HG03558 (cell line): ENCODE measurements at regions not wholly inside any gene's neighbourhood (a gene's known extent, or its start where the extent isn't known, plus 50 kb on each side); places are given as distances from the start of the nearest gene placed in this dataset.

Experiments
- ATAC-seq: cut with Tn5 transposase; IDR thresholded peaks from one replicate; pipeline ENCODE4 v1.9.1; 2021; ENCODE audit warnings: moderate number of reproducible peaks; ENCODE audit not compliant: unreplicated experiment; ENCODE audit errors: extremely low read depth

DNA sequence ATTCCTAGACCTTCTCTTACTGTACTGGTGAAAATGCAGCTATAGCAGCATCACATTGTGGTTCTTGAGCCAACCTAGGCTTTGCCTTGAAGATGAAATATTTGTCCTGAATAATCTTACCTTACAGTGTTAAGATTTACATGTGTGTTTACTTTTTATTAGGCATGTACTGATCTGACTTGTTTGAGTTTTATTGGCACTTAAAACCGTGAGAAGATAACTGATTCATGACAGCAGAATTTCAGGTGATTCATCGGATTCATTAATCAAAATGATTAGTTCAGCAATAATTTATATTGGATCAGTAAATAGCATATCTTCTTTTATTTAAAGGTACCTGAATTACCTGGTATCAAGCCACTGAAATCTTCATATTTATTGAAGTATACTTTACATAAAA, 296.3 kb downstream of the KLF5 start:
- ATAC-seq: no peak

DNA sequence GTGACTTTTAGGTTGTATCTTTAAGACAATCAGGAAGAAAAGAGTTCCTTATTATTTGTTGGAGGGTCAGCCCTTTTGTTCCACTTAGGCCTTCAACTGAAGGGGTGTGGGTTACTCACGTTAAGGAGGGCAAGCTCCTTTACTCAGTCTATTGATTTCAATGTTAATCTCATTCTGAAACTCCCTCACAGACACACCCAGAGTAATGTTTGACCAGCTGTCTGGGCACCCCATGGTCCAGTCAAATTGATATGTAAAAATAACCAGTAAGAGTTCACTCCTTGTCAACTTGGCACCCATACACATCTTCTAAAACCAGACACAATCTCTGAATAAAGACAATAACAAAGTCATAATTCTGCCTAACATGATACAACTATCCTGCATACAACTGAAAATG, 292.9 kb downstream of the KLF5 start:
- no peak for ATAC-seq

DNA sequence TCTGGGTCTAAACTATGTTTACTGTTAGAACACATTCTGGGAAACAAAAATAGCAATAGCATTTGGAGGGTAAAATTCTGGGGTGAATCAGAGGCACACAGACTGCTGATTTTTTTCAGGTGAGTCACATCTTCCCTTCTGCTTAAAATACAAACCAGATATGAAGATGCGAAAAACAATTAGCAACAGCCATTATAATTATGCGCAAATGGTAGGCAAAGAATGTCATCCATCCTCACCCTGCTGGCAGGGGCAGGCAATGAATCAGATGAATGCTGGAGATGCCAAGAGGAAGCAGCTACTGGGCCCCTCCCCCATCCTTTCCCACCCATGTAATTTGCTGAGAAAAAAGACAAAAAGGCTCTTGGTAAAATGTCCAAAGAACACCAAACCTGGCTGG, 282.9 kb downstream of the KLF5 start:
- no peak for ATAC-seq

DNA sequence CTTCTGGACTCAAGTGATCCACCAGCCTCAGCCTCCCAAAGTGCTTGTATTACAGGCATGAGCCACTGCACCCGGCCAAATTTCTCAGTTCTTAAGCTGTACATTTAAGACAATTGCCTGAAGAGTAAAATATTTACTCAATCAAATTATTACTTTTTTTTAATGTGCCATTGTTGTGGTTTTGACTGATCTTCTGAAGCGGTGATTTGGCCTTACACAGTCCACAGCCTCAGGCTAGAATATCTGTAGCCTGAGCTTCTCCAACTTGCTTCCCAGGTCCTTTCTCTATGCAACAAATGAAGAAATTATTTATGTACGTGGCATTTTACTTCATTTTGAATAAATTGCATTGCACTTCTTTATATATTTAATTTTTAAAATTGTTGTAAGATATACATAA, 281.3 kb downstream of the KLF5 start:
- no peak for ATAC-seq

DNA sequence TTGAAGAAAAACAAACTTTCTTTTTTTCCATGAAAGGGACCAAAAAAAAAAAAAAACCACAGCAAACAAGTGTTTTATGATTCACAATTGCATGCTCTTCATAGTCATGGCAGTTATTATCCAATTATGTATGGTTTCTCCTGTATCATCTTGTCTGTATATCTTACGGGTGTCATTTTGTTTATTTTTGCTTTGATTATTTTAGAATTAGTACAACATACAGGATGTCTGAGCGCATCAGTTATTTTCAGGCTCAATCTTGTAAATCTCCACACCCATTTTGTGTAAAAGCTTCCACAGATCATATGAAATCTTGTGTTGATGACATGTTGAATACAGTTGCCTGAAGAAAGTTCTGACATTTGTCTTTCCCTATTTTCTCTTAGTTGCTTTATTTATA, 280.3 kb downstream of the KLF5 start:
- ATAC-seq: no peak

DNA sequence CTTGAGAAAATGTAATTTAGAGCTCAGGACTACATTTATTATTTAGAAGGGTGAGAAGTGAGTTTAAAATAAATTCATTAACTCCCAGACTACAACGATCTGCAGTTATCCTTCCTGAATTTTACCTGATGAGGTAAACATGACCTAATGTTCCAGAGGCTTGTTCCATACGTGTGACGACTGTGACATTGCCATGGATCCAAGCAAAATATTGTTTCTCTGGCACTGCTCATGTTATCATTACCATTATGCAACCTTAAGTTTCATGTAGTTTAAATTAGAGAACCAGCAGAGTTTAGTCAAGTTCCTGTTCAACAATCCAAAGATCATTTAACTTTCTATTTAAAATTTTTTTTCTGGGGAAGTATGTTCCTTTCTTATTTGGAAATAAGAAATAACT, 279.6 kb downstream of the KLF5 start:
- no peak for ATAC-seq

DNA sequence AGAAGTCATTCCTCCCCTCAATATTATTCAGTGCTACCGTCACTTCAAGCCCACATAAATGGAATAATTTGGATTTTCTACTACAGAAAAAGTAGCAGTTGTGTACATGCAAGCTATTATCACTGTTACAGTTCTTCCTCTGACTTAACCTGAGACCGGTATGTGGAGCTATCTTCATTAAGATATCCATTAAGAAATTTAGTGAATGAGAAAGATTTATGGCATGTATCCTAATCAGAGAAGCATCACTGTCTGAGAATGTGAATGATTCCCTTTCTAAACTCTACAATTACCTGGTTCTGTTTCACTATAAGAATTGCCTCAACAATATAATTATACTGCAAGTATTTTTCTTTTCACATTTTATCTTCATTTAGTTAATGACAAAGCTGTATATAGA, 278.7 kb downstream of the KLF5 start:
- ATAC-seq: no peak

DNA sequence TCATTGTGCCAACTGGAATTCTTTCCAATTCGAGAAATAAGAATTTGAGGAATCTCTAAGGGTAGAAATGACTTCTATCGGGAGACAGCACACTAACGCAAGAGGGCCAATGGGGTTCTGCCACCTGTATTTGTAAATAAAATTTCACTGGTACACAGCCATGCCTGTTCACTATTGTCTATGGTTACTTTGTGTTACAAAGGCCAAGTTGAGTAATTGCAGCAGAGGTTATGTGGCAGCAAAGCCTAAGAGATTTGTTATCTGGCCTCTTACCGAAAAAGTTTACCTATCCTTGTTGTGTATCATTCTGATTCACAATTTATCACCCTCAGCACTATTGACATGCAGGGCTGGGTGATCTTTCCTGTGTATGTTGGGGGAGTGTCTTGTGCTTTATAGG, 278.0 kb downstream of the KLF5 start:
- no peak for ATAC-seq

DNA sequence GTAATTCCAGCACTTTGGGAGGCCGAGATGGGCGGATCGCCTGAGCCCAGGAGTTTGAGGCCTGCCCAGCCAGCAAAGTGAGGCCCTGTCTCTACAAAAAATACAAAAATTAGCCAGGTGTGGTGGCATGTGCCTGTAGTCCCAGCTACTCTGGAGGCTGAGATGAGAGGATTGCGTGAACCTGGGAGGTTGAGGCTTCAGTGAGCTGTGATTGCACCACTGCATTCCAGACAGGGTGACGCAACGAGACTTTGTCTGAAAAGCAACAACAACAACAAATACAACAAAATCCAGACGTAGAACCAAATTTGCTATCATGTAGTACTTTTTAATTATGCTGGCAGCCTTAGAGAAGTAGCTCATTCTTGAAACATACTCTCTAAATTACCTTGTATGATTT, 277.1 kb downstream of the KLF5 start:
- no peak for ATAC-seq

DNA sequence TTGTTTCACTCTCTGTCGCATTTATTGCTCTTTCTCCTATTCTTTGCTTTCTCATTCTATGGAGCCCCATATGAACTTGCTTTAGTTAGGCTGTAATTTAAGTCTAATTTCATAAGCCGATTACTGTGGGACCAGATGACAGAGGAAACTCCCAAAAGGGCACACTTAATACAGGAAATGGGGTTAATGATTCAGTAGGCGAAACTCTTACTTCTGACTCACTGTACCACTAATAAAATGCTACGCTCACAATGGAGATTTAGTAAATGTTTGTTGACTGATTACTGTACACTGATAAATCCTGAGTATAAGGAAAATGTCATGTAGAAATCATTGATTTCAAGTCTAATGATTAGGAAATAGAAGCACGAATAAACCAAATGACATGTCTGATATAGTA, 276.4 kb downstream of the KLF5 start:
- peak; percentile 99 for ATAC-seq

DNA sequence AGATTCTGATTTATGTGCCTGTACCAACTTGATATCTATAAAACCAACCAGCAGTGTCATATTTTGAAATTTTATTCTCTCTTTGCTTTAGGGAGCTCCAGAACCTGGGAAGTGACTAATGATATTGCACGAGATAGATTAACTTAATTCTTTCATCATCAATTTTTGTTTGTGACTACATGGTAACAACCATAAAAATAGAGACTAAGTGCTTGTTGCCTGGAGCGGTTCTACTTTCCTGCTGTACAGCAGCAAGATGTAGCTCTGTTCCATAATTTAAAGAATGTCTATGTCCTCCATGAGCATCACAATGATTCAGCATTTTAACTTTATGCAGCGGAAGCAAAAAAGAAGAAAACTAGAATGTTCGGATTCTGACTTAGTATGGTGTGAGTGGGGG, 275.6 kb downstream of the KLF5 start:
- no peak for ATAC-seq

DNA sequence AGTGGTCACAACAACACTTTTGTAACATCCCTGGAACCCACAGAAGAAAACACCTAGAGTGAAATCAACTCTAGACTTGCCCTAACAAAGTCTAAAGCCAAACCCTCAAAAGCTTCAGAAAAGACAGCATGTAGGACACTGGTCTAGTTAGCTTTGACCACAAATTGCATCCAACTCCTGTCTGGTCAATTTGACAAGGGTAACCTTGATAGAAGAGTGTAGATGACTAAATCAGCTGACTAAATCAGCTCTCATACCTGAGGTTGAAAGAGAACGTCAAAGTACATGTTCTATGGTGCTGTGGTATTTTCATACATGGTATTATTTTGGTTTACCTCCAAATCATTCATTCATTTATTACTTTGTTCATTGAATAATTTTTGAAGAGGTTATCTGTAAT, 272.8 kb downstream of the KLF5 start:
- ATAC-seq: no peak

DNA sequence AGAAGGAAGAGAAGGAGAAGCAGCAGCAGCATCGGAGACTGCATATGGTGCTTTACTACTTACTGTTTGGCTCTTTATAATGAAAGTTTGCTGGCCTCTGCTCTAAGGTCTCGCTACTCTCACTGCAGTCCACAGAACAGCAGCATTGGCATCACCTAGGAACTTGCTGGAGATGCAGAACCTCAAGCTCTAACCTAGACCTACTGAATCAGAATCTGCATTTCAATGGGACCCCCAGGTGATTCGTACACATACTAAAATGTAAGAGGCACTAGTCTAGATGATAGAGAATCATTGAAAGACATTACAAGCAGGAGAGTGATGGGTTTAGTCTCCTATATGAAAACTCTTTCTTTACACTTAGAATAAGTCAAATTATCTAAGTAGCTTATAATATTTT, 270.6 kb downstream of the KLF5 start:
- no peak for ATAC-seq

DNA sequence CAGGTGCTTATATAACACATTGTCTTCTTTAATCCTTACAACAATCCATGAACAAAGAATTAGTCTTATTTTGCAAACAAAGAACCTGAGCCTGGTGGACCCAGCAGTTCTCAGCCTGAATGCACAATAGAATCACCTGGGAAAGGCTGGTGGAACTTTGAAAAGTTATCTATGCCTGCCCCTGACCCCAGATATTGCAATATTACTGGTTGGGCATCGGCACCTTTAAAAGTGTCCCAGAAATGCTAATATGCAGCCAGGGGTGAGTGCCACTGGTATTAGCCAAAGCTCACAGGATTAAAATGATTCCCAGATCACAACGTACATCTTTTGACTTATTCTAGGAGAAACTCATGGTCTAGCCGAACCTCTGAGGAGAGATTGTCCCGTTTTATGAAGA, 268.8 kb downstream of the KLF5 start:
- ATAC-seq: no peak

DNA sequence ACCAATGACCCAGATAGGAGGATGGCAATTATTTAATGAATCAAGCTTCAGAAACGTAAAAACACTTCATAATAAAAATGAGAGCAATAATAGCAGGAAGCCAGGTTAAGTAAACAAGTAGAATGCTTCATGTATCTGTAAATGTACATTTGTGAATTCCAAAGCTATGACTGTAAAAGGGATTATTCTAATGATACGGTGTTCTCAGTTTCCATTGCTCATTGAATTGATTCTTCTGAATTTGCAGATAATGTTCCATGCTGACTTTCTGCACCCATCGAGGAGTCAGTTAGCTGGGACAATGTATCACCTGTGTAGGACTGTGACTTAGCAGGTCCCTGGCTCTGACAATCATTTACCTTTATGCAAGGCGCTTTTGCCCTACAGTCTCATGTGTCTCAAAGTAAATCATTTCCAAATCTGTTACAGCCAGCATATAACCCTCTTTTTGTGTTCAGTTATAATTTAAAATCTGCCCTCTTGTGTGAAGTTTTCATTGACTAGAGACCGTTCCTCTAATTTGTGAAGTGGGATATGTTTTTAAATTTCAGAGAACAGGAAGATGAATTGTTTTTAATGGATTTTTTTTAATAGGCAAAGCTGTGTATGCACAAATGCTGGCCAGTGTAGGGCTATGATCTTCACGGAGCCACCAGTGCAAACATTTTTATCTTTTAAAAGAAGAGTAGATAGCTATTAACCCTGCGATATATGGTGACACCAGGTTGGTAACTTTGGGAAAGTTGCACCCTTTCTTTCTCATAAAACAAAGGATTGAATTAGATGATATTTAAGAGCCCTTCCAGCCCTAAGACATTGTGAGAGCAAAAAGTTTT, 267.1 kb downstream of the KLF5 start:
- no peak for ATAC-seq

DNA sequence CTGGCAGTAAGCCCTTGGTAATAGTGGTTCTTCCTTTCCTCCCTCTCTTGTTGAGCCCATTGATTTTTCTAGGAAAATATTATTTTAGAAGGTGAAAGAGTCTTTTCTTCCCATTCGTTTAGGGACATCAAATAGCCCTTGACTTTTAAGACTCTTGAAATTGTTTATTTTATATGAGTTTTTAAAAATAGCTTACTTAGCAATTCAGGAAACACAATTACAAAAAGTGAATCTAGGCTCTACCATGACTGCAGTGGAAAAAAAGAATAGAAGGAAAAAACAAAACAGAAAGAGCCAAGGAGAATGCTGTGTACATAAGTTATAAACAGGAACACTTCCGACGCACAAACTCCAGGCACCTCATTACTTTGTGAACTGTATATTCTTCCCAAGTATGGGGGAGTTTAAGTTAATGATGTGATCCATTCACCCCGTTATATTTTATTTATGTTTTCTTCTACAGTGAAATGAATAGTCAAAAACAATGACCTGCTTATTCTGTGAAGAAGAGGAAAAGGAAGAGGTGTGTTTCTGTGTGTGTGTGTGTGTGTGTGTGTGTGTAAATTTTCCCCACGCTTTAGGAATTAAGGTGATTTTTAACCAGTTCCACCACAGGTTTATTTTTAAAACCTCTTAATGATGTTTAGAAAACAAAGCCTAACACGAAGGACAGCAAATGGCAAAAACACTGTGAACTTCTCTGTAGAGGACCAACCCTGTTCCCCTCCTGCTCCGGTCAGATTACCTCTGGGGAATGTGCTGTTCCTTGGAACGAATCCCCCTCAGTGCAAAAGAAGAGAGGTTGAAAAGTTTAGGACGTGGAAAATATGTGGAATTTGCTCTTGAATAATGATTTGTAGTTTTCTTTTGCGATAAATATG, 266.3 kb downstream of the KLF5 start:
- no peak for ATAC-seq

DNA sequence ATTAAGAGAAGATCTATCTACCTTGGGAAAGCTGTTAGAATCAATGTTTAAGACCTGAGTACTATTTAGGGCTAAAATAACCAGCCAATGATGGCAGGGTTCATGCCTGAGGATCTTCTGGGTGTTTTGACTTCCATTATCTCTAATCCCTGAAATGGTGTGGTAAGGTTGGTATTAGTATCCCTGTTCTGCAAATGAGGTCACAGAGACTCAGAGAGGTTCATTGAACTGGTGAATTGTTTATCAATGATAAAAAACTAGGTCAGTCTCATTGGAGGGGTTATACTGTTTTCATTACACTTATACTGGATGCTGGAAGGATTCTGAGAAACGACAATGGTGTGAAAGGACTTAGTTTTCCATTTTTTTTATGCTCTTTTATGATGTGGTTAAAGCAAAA, 264.8 kb downstream of the KLF5 start:
- no peak for ATAC-seq

DNA sequence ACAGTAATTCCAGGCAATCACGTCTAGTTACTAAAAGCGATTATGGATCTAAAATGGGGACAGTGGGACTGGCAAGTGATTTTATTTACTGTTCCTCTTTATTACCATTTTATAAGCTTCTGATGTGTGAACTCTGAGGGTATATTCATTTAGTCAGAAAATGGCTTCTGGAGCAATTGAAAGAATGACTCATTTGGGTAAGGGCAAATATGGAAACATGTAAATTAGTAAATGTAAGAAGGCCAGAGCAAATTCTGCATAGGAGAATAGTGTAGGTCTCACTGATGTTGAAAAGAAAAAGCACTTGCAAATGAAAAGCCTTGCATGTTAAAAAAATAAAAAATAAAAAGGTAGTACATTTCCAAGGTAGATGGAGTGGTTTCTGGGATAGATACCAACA, 262.2 kb downstream of the KLF5 start:
- ATAC-seq: no peak

DNA sequence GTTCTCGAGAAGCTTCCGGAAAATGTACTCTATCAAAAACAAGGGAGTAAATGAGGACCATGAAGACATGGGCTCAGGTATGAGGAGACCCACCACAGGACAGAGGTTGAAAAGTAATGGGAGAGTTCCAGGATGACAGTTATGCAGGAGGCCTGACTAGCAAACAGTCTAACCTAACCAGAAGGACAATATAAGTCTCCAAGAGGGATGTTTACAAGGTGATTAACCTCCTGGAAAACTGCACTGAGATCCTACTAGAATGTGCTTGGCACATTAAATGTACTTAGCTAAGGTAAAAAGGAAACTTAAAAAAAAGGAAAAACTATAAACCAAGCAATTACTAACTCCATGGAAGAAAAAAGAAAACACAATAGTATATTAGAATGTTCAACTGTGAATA, 258.3 kb downstream of the KLF5 start:
- no peak for ATAC-seq

DNA sequence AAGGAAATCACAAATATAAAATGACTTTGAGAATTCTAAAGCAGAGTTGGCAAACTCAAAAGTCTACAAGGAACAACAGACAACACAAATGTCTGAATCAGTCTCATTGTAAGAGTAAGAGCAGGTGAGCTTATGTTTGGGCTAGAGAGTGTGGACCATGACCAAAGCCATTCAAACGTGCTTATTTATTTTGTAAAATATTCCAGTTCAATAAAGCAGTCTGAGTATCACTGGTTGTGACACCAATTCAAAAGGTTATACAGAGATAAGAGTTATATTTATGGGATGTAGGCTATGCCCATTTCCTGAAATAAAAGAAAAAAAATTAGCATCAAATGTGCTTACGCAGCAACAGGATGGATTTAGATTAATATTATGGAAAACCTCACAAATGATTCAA, 251.6 kb downstream of the KLF5 start:
- ATAC-seq: no peak

DNA sequence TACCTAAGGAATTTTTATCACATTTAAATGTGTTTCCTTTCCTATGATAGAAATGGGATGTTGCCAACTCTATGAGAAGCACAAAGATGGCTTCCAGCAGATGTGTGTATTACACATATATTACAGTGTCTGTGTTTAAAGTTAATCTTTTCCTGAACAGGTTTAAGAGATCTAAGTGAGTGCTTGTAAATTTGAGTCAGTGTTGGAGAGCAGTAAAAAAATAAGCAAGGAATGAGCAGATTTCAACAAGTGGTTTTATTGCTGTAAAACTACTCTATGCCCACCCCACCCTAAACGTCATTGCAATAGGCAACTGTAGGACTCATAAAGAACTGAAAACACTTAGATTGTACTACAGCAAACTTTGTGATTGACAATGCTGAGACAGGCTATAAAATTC, 248.7 kb downstream of the KLF5 start:
- ATAC-seq: no peak

DNA sequence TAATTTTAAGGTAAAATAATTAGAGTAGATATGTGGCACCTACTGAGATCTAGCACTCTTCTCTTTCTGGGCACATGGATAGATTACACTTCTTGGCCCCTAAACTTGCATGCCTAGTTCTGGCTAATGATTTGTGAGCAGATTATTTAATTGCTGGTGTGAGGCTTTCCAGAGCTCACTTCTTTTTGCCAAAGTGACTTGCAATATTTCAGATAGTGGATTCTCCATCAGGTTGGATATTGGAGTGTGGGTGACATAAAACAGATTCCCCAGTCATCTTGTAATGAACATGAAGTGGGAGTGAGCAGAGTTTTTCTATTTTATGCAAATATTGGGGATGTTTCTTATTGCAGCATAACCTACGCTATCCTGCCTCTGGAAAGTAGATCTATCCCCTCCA, 247.9 kb downstream of the KLF5 start:
- ATAC-seq: no peak
